Activated gamma-delta T cell treated with Interleukin-2 at 50 U/mL for 16 hours (primary cell): ENCODE measurements at regions not wholly inside any gene's neighbourhood (a gene's known extent, or its start where the extent isn't known, plus 50 kb on each side); places are given as distances from the start of the nearest gene placed in this dataset.
"Not testable (repeated sequence)": the region's sequence is repeated elsewhere in the genome, so short reads cannot be mapped to it uniquely, and the experiment has no call there.

Experiments
- DNase-seq: peaks from one replicate; pipeline ENCODE4 v3.0.0-alpha.2; 2020

- DNase-seq = no peak
Observed at GRCh38 chr6:8941577-8941976, 506.2 kb upstream of the SLC35B3 start.

GRCh38 chr6:8940356-8940755 lies 505.0 kb upstream of the SLC35B3 start:
- DNase-seq = no peak

- no peak for DNase-seq
Observed at GRCh38 chr6:8939615-8940014, 504.3 kb upstream of the SLC35B3 start.

- DNase-seq = no peak
Observed at GRCh38 chr6:8934318-8934717, 499.0 kb upstream of the SLC35B3 start.

- DNase-seq = no peak
Observed at GRCh38 chr6:8930009-8930408, 494.7 kb upstream of the SLC35B3 start.

- not testable (repeated sequence) for DNase-seq
Observed at GRCh38 chr6:8920244-8920643, 484.9 kb upstream of the SLC35B3 start.

- no peak for DNase-seq
Observed at GRCh38 chr6:8918196-8918595, 482.9 kb upstream of the SLC35B3 start.

- DNase-seq = no peak
Observed at GRCh38 chr6:8914700-8915099, 479.4 kb upstream of the SLC35B3 start.

- no peak for DNase-seq
Observed at GRCh38 chr6:8908638-8909037, 473.3 kb upstream of the SLC35B3 start.

- no peak for DNase-seq
Observed at GRCh38 chr6:8906699-8907098, 471.4 kb upstream of the SLC35B3 start.

- no peak for DNase-seq
Observed at GRCh38 chr6:8905757-8906156, 470.4 kb upstream of the SLC35B3 start.

GRCh38 chr6:8904754-8905153 lies 469.4 kb upstream of the SLC35B3 start:
- no peak for DNase-seq

GRCh38 chr6:8900056-8900455 lies 464.7 kb upstream of the SLC35B3 start:
- DNase-seq = no peak

- no peak for DNase-seq
Observed at GRCh38 chr6:8889514-8889913, 454.2 kb upstream of the SLC35B3 start.

GRCh38 chr6:8888468-8888867 lies 453.1 kb upstream of the SLC35B3 start:
- no peak for DNase-seq

- no peak for DNase-seq
Observed at GRCh38 chr6:8881663-8882062, 446.3 kb upstream of the SLC35B3 start.

- DNase-seq = no peak
Observed at GRCh38 chr6:8879334-8879733, 444.0 kb upstream of the SLC35B3 start.

- DNase-seq = no peak
Observed at GRCh38 chr6:8875986-8876385, 440.6 kb upstream of the SLC35B3 start.

- no peak for DNase-seq
Observed at GRCh38 chr6:8872589-8872988, 437.2 kb upstream of the SLC35B3 start.

GRCh38 chr6:8865451-8865850 lies 430.1 kb upstream of the SLC35B3 start:
- DNase-seq = no peak

GRCh38 chr6:8860671-8861070 lies 425.3 kb upstream of the SLC35B3 start:
- DNase-seq = no peak

GRCh38 chr6:8859501-8859900 lies 424.2 kb upstream of the SLC35B3 start:
- DNase-seq = no peak

- no peak for DNase-seq
Observed at GRCh38 chr6:8858854-8859331, 423.5 kb upstream of the SLC35B3 start.

- no peak for DNase-seq
Observed at GRCh38 chr6:8857160-8857559, 421.8 kb upstream of the SLC35B3 start.

- no peak for DNase-seq
Observed at GRCh38 chr6:8855411-8855810, 420.1 kb upstream of the SLC35B3 start.

- no peak for DNase-seq
Observed at GRCh38 chr6:8852332-8852731, 417.0 kb upstream of the SLC35B3 start.
